Astrocyte (in vitro differentiated cells and primary cell): ENCODE measurements at regions not wholly inside any gene's neighbourhood (a gene's known extent, or its start where the extent isn't known, plus 50 kb on each side); places are given as distances from the start of the nearest gene placed in this dataset.

Source experiments
- EZH2 ChIP-seq: IDR thresholded peaks from 2 replicates; pipeline ENCODE4 v1.6.1; 2012; ENCODE audit warnings: mild to moderate bottlenecking, low read length, inconsistent platforms; ENCODE audit not compliant: insufficient read depth
- TF ChIP-seq, protein P1 (sequence below): IDR thresholded peaks from 2 replicates; pipeline ENCODE4 v1.5.1; 2011; ENCODE audit warnings: low read depth, mild to moderate bottlenecking, inconsistent platforms, low read length, moderate library complexity; ENCODE audit not compliant: insufficient read depth

DNA sequence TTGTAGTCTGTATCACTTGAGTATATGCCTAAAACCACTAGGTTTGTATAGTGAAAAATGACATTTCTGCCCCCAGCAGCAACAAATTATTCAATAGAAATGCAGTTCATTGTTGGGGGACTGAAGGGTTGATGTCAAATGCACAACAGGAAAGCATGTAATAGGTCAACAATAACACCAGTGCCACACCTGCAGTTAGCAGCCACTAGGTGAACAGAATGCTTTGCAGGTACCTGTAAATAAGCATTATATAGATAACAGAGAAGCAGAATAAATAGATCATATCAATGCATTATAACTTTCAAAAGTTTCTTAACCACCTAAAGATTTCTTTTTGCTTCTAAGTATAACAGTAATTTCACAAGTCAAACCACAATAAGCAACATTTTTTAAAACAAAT lies 435.9 kb upstream of the DMAC1 start:
- no peak for TF ChIP-seq EZH2
- TF ChIP-seq, protein P1, sequence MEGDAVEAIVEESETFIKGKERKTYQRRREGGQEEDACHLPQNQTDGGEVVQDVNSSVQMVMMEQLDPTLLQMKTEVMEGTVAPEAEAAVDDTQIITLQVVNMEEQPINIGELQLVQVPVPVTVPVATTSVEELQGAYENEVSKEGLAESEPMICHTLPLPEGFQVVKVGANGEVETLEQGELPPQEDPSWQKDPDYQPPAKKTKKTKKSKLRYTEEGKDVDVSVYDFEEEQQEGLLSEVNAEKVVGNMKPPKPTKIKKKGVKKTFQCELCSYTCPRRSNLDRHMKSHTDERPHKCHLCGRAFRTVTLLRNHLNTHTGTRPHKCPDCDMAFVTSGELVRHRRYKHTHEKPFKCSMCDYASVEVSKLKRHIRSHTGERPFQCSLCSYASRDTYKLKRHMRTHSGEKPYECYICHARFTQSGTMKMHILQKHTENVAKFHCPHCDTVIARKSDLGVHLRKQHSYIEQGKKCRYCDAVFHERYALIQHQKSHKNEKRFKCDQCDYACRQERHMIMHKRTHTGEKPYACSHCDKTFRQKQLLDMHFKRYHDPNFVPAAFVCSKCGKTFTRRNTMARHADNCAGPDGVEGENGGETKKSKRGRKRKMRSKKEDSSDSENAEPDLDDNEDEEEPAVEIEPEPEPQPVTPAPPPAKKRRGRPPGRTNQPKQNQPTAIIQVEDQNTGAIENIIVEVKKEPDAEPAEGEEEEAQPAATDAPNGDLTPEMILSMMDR = no peak
